ENCODE measurements at regions not wholly inside any gene's neighbourhood (a gene's known extent, or its start where the extent isn't known, plus 50 kb on each side); places are given as distances from the start of the nearest gene placed in this dataset.

DNA sequence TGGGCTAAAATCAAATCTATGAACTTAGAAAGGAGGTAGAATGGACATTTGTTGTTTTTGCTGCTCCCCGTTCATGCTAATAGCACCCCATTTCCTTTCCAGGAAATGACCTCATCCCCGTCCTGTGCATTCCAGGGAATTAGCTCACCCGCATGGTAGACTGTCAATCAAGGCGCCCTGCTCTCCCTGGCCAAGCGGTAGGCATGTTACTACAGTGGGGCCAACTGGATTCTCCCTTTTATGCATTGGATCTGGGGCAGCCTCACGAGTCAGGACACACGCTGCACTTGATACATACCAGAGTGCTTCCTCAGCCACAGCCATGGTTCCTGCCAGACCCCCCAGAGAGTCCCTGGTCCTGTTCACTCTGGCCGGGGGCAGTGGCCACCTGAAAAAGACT lies 111.0 kb upstream of the PTCH1 start:
- H3K27me3 ChIP-seq (replicated peaks in 1 of 2; ENCODE audit: control insufficient read depth in 2 of 2, insufficient read depth in 2 of 2, low read length in 1 of 2): peaks cover 0 to 1% of the 10 kb centered on the region in 2 experiments; a peak in 2 of 4 replicates
- DNase-seq (ENCODE audit: low read depth, low spot score): no peak
- no peaks in the 10 kb centered on the region for H3K36me3 ChIP-seq (ENCODE audit: control insufficient read depth in 2 of 2, insufficient read depth in 2 of 2, low read length in 1 of 2)
- no peaks in the 10 kb centered on the region for H3K4me1 ChIP-seq (ENCODE audit: control insufficient read depth, insufficient read depth, low read length)
- CTCF ChIA-PET: no interaction called here
- FAIRE-seq: no peak
- 39% methylated on average over 8 of the region's 8 CpGs for WGBS (ENCODE audit: insufficient coverage, insufficient replicate concordance, low lambda C conversion rate, missing lambda C conversion rate)
- H3K9ac ChIP-seq (ENCODE audit: control insufficient read depth, insufficient read depth, low read length): no peak overlapping the region
- H2AFZ ChIP-seq (ENCODE audit: control insufficient read depth, low read depth, low read length): no peak overlapping the region
- no peaks in the 10 kb centered on the region; the same call in 1 of the 3 replicates for H3K9me3 ChIP-seq (replicated peaks; ENCODE audit: control insufficient read depth, insufficient read depth, low read length)
- H3K79me2 ChIP-seq (ENCODE audit: control insufficient read depth, insufficient read depth, low read length): no peaks in the 10 kb centered on the region
- in situ Hi-C loops (cut with MboI) (no loop called here), intact Hi-C loops (cut with micrococcal nuclease; ENCODE audit: unreplicated experiment) (no loop called here)
- POLR2A ChIA-PET: no interaction called here
- SMC1A ChIA-PET (ENCODE audit: uncharacterized antibody, unreplicated experiment): no interaction called here
- H3K4me3 ChIP-seq: no peak overlapping the region
- ATAC-seq: no peak
- H3K4me2 ChIP-seq (ENCODE audit: control insufficient read depth, insufficient read depth): no peak overlapping the region
- RAD21 ChIA-PET (ENCODE audit: unreplicated experiment): no interaction called here
- H4K20me1 ChIP-seq (ENCODE audit: control insufficient read depth, insufficient read depth): no peaks in the 10 kb centered on the region
- H3K27ac ChIP-seq (ENCODE audit: control insufficient read depth, insufficient read depth): no peak overlapping the region
- no peak for TF ChIP-seq USF1 (IDR thresholded peaks at IDR 0.05; ENCODE audit: borderline replicate concordance, extremely low read length, insufficient read depth, low read depth, low read length)
- TF ChIP-seq, protein P1, sequence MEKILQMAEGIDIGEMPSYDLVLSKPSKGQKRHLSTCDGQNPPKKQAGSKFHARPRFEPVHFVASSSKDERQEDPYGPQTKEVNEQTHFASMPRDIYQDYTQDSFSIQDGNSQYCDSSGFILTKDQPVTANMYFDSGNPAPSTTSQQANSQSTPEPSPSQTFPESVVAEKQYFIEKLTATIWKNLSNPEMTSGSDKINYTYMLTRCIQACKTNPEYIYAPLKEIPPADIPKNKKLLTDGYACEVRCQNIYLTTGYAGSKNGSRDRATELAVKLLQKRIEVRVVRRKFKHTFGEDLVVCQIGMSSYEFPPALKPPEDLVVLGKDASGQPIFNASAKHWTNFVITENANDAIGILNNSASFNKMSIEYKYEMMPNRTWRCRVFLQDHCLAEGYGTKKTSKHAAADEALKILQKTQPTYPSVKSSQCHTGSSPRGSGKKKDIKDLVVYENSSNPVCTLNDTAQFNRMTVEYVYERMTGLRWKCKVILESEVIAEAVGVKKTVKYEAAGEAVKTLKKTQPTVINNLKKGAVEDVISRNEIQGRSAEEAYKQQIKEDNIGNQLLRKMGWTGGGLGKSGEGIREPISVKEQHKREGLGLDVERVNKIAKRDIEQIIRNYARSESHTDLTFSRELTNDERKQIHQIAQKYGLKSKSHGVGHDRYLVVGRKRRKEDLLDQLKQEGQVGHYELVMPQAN (conservative IDR thresholded peaks at IDR 0.05): no peak
- no peak for TF ChIP-seq KLF5 (IDR thresholded peaks at IDR 0.05; ENCODE audit: partially characterized antibody)
- no peak for TF ChIP-seq PML (IDR thresholded peaks at IDR 0.05; ENCODE audit: low read length)
- TF ChIP-seq STAT3 (IDR thresholded peaks at IDR 0.05; ENCODE audit: low read depth, low read length): no peak
- no peak for TF ChIP-seq RELA (IDR thresholded peaks at IDR 0.05; ENCODE audit: borderline replicate concordance, partially characterized antibody)
- no peak for TF ChIP-seq CEBPB (IDR thresholded peaks at IDR 0.05; ENCODE audit: borderline replicate concordance in 1 of 2, low read depth in 2 of 2, low read length in 2 of 2)
- TF ChIP-seq ASH2L (IDR thresholded peaks at IDR 0.05; ENCODE audit: borderline replicate concordance, low read depth): no peak
- TF ChIP-seq NFXL1 (IDR thresholded peaks at IDR 0.05; ENCODE audit: borderline replicate concordance): no peak
- TF ChIP-seq RAD21 (IDR thresholded peaks at IDR 0.05; ENCODE audit: insufficient read depth, low read depth, low read length): no peak
- no TSS peak for BruUV-seq (replicated peaks)
